ENCODE measurements at regions not wholly inside any gene's neighbourhood (a gene's known extent, or its start where the extent isn't known, plus 50 kb on each side); places are given as distances from the start of the nearest gene placed in this dataset.
A peak's percentile ranks its signal among the peaks of the same experiment; 100 is the strongest.
"Not testable (repeated sequence)": the region's sequence is repeated elsewhere in the genome, so short reads cannot be mapped to it uniquely, and the experiment has no call there.

GRCh38 chr2:234695981-234696380, 199.1 kb upstream of the ARL4C start:
- DNase-seq (ENCODE audit: low spot score) = no peak

GRCh38 chr2:234694244-234695013, 197.5 kb upstream of the ARL4C start:
- peak; percentile 66 for DNase-seq (ENCODE audit: low spot score)

- not testable (repeated sequence) for DNase-seq (ENCODE audit: low spot score)
Observed at GRCh38 chr2:234693681-234694190, 196.9 kb upstream of the ARL4C start.

GRCh38 chr2:234693191-234693590, 196.3 kb upstream of the ARL4C start:
- not testable (repeated sequence) for DNase-seq (ENCODE audit: low spot score)

- DNase-seq (ENCODE audit: low spot score) = no peak
Observed at GRCh38 chr2:234691968-234692955, 195.4 kb upstream of the ARL4C start.

- DNase-seq (ENCODE audit: low spot score) = no peak
Observed at GRCh38 chr2:234691214-234691575, 194.3 kb upstream of the ARL4C start.

- DNase-seq (ENCODE audit: low spot score) = no peak
Observed at GRCh38 chr2:234690569-234691213, 193.8 kb upstream of the ARL4C start.

- no peak for DNase-seq (ENCODE audit: low spot score)
Observed at GRCh38 chr2:234689911-234690379, 193.1 kb upstream of the ARL4C start.

- no peak for DNase-seq (ENCODE audit: low spot score)
Observed at GRCh38 chr2:234687718-234688475, 191.0 kb upstream of the ARL4C start.

- DNase-seq (ENCODE audit: low spot score) = no peak
Observed at GRCh38 chr2:234686088-234686890, 189.4 kb upstream of the ARL4C start.

- DNase-seq (ENCODE audit: low spot score) = no peak
Observed at GRCh38 chr2:234684466-234684865, 187.6 kb upstream of the ARL4C start.

- DNase-seq (ENCODE audit: low spot score) = no peak
Observed at GRCh38 chr2:234683950-234684349, 187.1 kb upstream of the ARL4C start.

- DNase-seq (ENCODE audit: low spot score) = no peak
Observed at GRCh38 chr2:234682492-234683228, 185.8 kb upstream of the ARL4C start.

- no peak for DNase-seq (ENCODE audit: low spot score)
Observed at GRCh38 chr2:234680688-234681619, 184.1 kb upstream of the ARL4C start.

GRCh38 chr2:234679741-234680687, 183.1 kb upstream of the ARL4C start:
- DNase-seq (ENCODE audit: low spot score) = peak; percentile 78

- DNase-seq (ENCODE audit: low spot score) = no peak
Observed at GRCh38 chr2:234679301-234679740, 182.4 kb upstream of the ARL4C start.

- DNase-seq (ENCODE audit: low spot score) = peak; percentile 16
Observed at GRCh38 chr2:234678711-234679110, 181.8 kb upstream of the ARL4C start.

Data from AG08396 (cell line).